ENCODE measurements at regions not wholly inside any gene's neighbourhood (a gene's known extent, or its start where the extent isn't known, plus 50 kb on each side); places are given as distances from the start of the nearest gene placed in this dataset.

DNA sequence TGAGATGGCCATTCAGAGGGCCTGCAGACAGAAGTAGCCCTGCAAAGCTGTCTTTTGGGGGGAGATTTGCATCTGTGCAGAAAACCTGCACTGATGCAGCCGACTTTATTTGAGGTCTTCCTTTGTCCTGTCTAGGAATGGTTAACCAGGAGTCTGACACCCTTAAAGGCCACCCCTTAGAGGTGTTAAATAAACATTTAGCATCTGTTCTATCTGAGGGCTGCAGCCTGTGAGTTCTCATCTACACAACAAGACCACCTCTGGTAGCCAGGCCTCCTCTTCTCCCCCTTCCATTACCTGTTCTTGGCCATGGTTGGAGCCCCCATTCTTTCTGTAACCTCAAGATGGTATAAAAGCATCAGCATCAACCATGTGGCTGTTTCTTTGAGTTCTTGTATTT, 214.4 kb upstream of the HS6ST1 start:
- TF ChIP-seq EZH2phosphoT487 (IDR thresholded peaks at IDR 0.05; ENCODE audit: borderline replicate concordance, low read length) (no peak), EZH2 (IDR thresholded peaks at IDR 0.05; ENCODE audit: low read length, unreplicated experiment) (no peak)
- TF ChIP-seq, protein P1, sequence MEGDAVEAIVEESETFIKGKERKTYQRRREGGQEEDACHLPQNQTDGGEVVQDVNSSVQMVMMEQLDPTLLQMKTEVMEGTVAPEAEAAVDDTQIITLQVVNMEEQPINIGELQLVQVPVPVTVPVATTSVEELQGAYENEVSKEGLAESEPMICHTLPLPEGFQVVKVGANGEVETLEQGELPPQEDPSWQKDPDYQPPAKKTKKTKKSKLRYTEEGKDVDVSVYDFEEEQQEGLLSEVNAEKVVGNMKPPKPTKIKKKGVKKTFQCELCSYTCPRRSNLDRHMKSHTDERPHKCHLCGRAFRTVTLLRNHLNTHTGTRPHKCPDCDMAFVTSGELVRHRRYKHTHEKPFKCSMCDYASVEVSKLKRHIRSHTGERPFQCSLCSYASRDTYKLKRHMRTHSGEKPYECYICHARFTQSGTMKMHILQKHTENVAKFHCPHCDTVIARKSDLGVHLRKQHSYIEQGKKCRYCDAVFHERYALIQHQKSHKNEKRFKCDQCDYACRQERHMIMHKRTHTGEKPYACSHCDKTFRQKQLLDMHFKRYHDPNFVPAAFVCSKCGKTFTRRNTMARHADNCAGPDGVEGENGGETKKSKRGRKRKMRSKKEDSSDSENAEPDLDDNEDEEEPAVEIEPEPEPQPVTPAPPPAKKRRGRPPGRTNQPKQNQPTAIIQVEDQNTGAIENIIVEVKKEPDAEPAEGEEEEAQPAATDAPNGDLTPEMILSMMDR (conservative IDR thresholded peaks at IDR 0.05; ENCODE audit: low read depth, low read length): no peak
- Histone ChIP-seq H3K4me2 (ENCODE audit: low read length) (no peak overlapping the region), H3K4me3 (ENCODE audit: low read length) (no peak overlapping the region), H2AFZ (ENCODE audit: low read length) (no peak overlapping the region), H3K27me3 (ENCODE audit: low read length) (0 out of 2 replicates have a peak, but pooled peaks cover 5% of the 10 kb centered on the region), H3K27ac (ENCODE audit: low read length) (no peak overlapping the region), H3K9me3 (ENCODE audit: low read length) (no peaks in the 10 kb centered on the region), H4K20me1 (ENCODE audit: low read length) (no peaks in the 10 kb centered on the region), H3F3A (ENCODE audit: low read length, unreplicated experiment) (no peaks in the 10 kb centered on the region), H3K79me2 (ENCODE audit: low read length) (no peaks in the 10 kb centered on the region), H3K9me2 (replicated peaks; ENCODE audit: low read length) (no peaks in the 10 kb centered on the region), H3K9ac (ENCODE audit: low read length) (no peak overlapping the region), H3K36me3 (ENCODE audit: low read depth, low read length) (no peaks in the 10 kb centered on the region), H3K4me1 (ENCODE audit: insufficient read depth, low read length) (peaks cover 14% of the 10 kb centered on the region)
- ATAC-seq (no peak), DNase-seq (no peak)
- CTCF ChIA-PET: no interaction called here
- POLR2A ChIA-PET (ENCODE audit: unreplicated experiment): no interaction called here
- intact Hi-C loops (cut with micrococcal nuclease): no loop called here
- BruUV-seq (replicated peaks): no TSS peak

DNA sequence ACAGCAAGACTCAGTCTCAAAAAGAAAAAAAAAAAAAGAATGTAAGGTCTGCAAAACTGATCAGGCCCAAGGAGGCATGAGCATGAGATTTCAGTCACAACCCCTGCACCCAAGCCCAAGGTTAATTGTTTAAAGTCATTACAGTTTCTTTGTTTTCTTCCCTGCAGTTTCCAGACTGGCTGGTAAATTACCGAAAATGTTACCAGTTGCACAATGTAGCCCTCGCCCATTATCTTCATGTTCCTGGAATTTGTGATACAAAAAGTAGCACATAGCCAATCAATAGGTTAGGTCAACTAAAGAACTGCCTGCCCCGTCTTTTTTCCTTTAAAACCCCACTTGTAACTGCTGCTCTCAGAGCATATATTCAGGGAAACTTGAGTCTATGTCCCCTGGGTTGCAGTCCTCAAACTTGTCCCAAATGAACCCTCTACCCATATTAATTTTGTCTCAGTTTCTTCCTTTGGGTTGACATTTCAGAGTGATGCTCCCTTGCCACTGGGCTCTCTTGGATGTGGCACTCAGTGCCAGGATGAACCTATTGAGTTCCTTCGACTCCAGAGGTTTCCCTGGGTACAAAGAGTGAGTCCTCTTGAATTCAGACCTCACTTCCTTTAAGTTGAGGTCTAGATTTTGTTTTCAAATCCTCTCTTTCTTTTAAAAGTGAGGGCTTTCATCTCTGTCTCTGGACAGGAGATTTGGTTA, 216.2 kb upstream of the HS6ST1 start:
- BruUV-seq (replicated peaks): no TSS peak
- POLR2A ChIA-PET (ENCODE audit: unreplicated experiment): no interaction called here
- intact Hi-C loops (cut with micrococcal nuclease): no loop called here

DNA sequence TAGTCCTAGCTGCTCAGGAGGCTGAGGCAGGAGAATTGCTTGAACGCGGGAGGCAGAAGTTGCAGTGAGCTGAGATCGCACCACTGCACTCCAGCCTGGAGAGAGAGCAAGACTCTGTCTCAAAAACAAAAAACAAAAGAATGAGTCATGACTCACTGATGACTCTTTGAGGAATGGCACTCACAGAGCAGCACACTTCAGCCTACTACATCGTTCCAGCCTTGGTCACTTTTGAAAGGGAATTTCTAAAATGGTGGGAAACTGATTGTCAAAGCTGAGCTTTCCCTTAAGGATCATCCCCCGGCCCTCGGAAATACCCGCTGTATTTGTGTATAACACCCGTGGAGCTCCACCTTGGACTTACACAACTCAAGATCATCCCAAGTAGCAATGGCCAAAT, 217.3 kb upstream of the HS6ST1 start:
- ChIA-PET POLR2A (ENCODE audit: unreplicated experiment) (no interaction called here), CTCF (no interaction called here)
- peaks cover 14% of the 10 kb centered on the region for H3K4me1 ChIP-seq (ENCODE audit: insufficient read depth, low read length)
- H4K20me1 ChIP-seq (ENCODE audit: low read length): no peaks in the 10 kb centered on the region
- H3F3A ChIP-seq (ENCODE audit: low read length, unreplicated experiment): no peaks in the 10 kb centered on the region
- no peaks in the 10 kb centered on the region for H3K36me3 ChIP-seq (ENCODE audit: low read depth, low read length)
- H3K9me3 ChIP-seq (ENCODE audit: low read length): no peaks in the 10 kb centered on the region
- H3K9ac ChIP-seq (ENCODE audit: low read length): no peak overlapping the region
- 0 out of 2 replicates have a peak, but pooled peaks cover 5% of the 10 kb centered on the region for H3K27me3 ChIP-seq (ENCODE audit: low read length)
- no peak overlapping the region for H3K27ac ChIP-seq (ENCODE audit: low read length)
- ATAC-seq (no peak), DNase-seq (peak; percentile 59)
- H3K4me3 ChIP-seq (ENCODE audit: low read length): no peak overlapping the region
- no TSS peak for BruUV-seq (replicated peaks)
- H3K4me2 ChIP-seq (ENCODE audit: low read length): peak overlapping the region; percentile 43; the same call in 1 of the 2 replicates
- H3K9me2 ChIP-seq (replicated peaks; ENCODE audit: low read length): no peaks in the 10 kb centered on the region
- H2AFZ ChIP-seq (ENCODE audit: low read length): no peak overlapping the region
- TF ChIP-seq, protein P1 (conservative IDR thresholded peaks at IDR 0.05; ENCODE audit: low read depth, low read length): no peak
- no peak for TF ChIP-seq EZH2phosphoT487 (IDR thresholded peaks at IDR 0.05; ENCODE audit: borderline replicate concordance, low read length)
- no peak for TF ChIP-seq EZH2 (IDR thresholded peaks at IDR 0.05; ENCODE audit: low read length, unreplicated experiment)
- no peaks in the 10 kb centered on the region for H3K79me2 ChIP-seq (ENCODE audit: low read length)
- intact Hi-C loops (cut with micrococcal nuclease): no loop called here

More for the DNA sequence above, 216.2 kb upstream of the HS6ST1 start:
- H3K4me3 ChIP-seq (ENCODE audit: low read length): no peak overlapping the region
- DNase-seq: no peak
- no peak overlapping the region for H2AFZ ChIP-seq (ENCODE audit: low read length)
- H3K36me3 ChIP-seq (ENCODE audit: low read depth, low read length): no peaks in the 10 kb centered on the region
- no peak for ATAC-seq
- TF ChIP-seq EZH2phosphoT487 (IDR thresholded peaks at IDR 0.05; ENCODE audit: borderline replicate concordance, low read length): no peak
- TF ChIP-seq, protein P1 (conservative IDR thresholded peaks at IDR 0.05; ENCODE audit: low read depth, low read length): no peak
- no peak for TF ChIP-seq EZH2 (IDR thresholded peaks at IDR 0.05; ENCODE audit: low read length, unreplicated experiment)
- H4K20me1 ChIP-seq (ENCODE audit: low read length): no peaks in the 10 kb centered on the region
- H3K9me3 ChIP-seq (ENCODE audit: low read length): no peaks in the 10 kb centered on the region
- CTCF ChIA-PET: no interaction called here
- no peak overlapping the region for H3K9ac ChIP-seq (ENCODE audit: low read length)
- 0 out of 2 replicates have a peak, but pooled peaks cover 5% of the 10 kb centered on the region for H3K27me3 ChIP-seq (ENCODE audit: low read length)
- peaks cover 14% of the 10 kb centered on the region for H3K4me1 ChIP-seq (ENCODE audit: insufficient read depth, low read length)
- no peak overlapping the region for H3K4me2 ChIP-seq (ENCODE audit: low read length)
- H3F3A ChIP-seq (ENCODE audit: low read length, unreplicated experiment): no peaks in the 10 kb centered on the region
- no peaks in the 10 kb centered on the region for H3K9me2 ChIP-seq (replicated peaks; ENCODE audit: low read length)
- H3K79me2 ChIP-seq (ENCODE audit: low read length): no peaks in the 10 kb centered on the region
- no peak overlapping the region for H3K27ac ChIP-seq (ENCODE audit: low read length)
